SJSA1 (cell line): ENCODE measurements at regions not wholly inside any gene's neighbourhood (a gene's known extent, or its start where the extent isn't known, plus 50 kb on each side); places are given as distances from the start of the nearest gene placed in this dataset.

Experiments
- DNase-seq, 2 experiments: peaks; one replicate each; pipeline ENCODE4 v3.0.0-alpha.2; 2015 to 2020; ENCODE audit warnings: low spot score in 2 of 2, low read depth in 1 of 2
- H3K27ac ChIP-seq: fragments of 250-450 bp; sonication (Bioruptor Pico); 2 replicates; pipeline ENCODE4 v1.5.1; 2020; ENCODE audit warnings: mild to moderate bottlenecking, moderate library complexity
- H3K27me3 ChIP-seq: fragments of 250-450 bp; sonication (Bioruptor Pico); replicated peaks from 2 replicates; pipeline ENCODE4 v1.5.1; 2020; ENCODE audit warnings: mild to moderate bottlenecking, moderate library complexity
- H3K36me3 ChIP-seq: fragments of 250-450 bp; sonication (Bioruptor Pico); 2 replicates; pipeline ENCODE4 v1.5.1; 2020; ENCODE audit warnings: mild to moderate bottlenecking
- H3K4me1 ChIP-seq: fragments of 250-450 bp; sonication (Bioruptor Pico); replicated peaks from 2 replicates; pipeline ENCODE4 v1.6.1; 2021; ENCODE audit warnings: mild to moderate bottlenecking
- H3K4me3 ChIP-seq: fragments of 250-450 bp; sonication (Bioruptor Pico); 2 replicates; pipeline ENCODE4 v1.5.1; 2020; ENCODE audit warnings: mild to moderate bottlenecking
- H3K9me3 ChIP-seq: fragments of 250-450 bp; sonication (Bioruptor Pico); replicated peaks from 2 replicates; pipeline ENCODE4 v1.5.1; 2020; ENCODE audit warnings: mild to moderate bottlenecking

GRCh38 chr22:49112661-49113626 is 714.7 kb downstream of the BRD1 start:
- Histone ChIP-seq H3K27me3 (no peaks in the 10 kb centered on the region), H3K9me3 (peaks cover 19% of the 10 kb centered on the region), H3K27ac (no peak overlapping the region), H3K4me3 (no peak overlapping the region), H3K36me3 (no peaks in the 10 kb centered on the region), H3K4me1 (no peaks in the 10 kb centered on the region)
- no peak for DNase-seq

GRCh38 chr22:49112176-49112575 is 715.5 kb downstream of the BRD1 start:
- no peak for DNase-seq
- Histone ChIP-seq H3K36me3 (no peaks in the 10 kb centered on the region), H3K4me1 (no peaks in the 10 kb centered on the region), H3K27me3 (no peaks in the 10 kb centered on the region), H3K27ac (no peak overlapping the region), H3K4me3 (no peak overlapping the region), H3K9me3 (peaks cover 26% of the 10 kb centered on the region)

DNA sequence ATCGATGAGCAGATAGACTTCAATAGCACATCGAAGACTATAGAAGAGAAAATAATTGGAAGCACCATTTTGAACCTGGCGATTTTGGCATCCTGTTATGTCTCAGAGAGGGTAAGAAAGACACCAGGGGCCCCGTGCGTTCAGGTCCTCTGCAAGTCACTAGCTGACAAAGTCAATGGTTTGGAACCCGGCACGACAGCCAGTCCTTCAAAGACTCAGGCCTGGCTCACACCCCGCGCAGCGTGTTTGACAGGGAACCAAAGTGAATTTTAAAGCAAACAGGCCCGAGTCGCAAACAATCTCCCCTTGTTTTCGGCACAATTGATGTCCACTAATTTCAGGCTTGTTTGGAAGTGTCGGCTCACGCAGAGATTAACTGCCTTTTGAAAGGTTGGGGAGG is 716.6 kb downstream of the BRD1 start:
- Histone ChIP-seq H3K9me3 (peaks cover 22% of the 10 kb centered on the region), H3K4me3 (no peak overlapping the region), H3K4me1 (no peaks in the 10 kb centered on the region), H3K27me3 (no peaks in the 10 kb centered on the region), H3K36me3 (no peaks in the 10 kb centered on the region), H3K27ac (no peak overlapping the region)
- no peak for DNase-seq

- H3K27ac ChIP-seq: no peak overlapping the region
- no peaks in the 10 kb centered on the region for H3K36me3 ChIP-seq
- H3K27me3 ChIP-seq: no peaks in the 10 kb centered on the region
- H3K4me3 ChIP-seq: no peak overlapping the region
- peaks cover 14% of the 10 kb centered on the region for H3K9me3 ChIP-seq
- no peak for DNase-seq
- H3K4me1 ChIP-seq: no peaks in the 10 kb centered on the region
Observed at GRCh38 chr22:49108636-49109315, 718.9 kb downstream of the BRD1 start.

DNA sequence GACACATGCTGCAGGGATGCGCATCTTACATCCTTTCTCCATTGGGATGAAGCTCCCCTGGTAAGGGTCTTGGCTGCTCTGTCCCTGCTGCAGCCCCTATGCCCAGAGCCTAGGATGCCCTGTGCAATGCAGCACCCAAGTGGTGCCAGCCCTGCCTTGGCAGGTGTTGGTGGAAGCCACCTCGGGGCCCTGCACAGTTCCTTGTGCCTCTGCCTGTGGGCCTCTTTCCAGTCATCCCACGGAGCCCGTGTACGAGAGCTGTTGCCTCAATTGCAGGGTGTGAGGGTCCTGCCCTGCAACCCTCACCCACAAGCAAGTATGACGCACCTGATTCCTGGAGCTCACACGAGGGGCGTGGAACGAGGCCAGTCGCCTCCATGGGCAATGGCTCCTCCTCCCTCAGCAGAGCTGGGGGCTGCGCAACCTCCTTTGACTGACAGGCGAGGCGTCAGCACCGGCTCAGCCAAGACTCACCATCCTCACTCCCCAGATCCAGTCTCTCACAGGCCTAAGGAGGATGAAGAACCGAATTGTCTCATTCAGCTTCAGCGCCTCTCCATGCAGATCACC is 719.6 kb downstream of the BRD1 start:
- H3K9me3 ChIP-seq: peaks cover 8% of the 10 kb centered on the region

DNA sequence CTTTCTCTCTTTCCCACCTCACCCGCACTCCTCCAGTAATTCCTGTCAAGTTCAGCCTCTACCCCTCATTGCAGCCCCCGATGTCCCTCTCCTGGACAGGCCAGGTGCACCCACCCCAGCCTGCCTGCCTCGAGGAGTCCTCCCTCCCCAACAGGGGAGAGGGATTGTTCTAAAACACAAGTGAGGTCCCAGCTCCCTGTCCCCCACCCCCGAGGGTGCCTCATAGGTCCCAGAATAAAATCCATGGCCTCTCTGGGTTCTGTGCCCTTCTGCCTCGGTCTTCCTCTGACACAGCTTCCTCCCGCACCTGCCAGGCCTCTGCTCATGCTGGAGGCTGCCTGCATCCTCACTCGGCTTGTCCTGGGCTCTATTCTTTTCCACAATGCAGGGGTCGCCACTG is 720.1 kb downstream of the BRD1 start:
- DNase-seq: no peak
- no peak overlapping the region for H3K27ac ChIP-seq
- H3K27me3 ChIP-seq: no peaks in the 10 kb centered on the region
- H3K36me3 ChIP-seq: no peaks in the 10 kb centered on the region
- no peaks in the 10 kb centered on the region for H3K4me1 ChIP-seq
- no peak overlapping the region for H3K4me3 ChIP-seq
- peaks cover 8% of the 10 kb centered on the region for H3K9me3 ChIP-seq

More for the DNA sequence above, 719.6 kb downstream of the BRD1 start:
- H3K4me1 ChIP-seq: no peaks in the 10 kb centered on the region
- no peak for DNase-seq
- H3K27ac ChIP-seq: no peak overlapping the region
- H3K4me3 ChIP-seq: no peak overlapping the region
- no peaks in the 10 kb centered on the region for H3K36me3 ChIP-seq
- no peaks in the 10 kb centered on the region for H3K27me3 ChIP-seq

- no peak for DNase-seq
- Histone ChIP-seq H3K4me3 (no peak overlapping the region), H3K27me3 (no peaks in the 10 kb centered on the region), H3K36me3 (no peaks in the 10 kb centered on the region), H3K9me3 (peaks cover 8% of the 10 kb centered on the region), H3K27ac (no peak overlapping the region), H3K4me1 (no peaks in the 10 kb centered on the region)
Observed at GRCh38 chr22:49106842-49107152, 720.9 kb downstream of the BRD1 start.

GRCh38 chr22:49106096-49106841 is 721.4 kb downstream of the BRD1 start:
- peaks cover 8% of the 10 kb centered on the region for H3K9me3 ChIP-seq
- no peak overlapping the region for H3K4me3 ChIP-seq
- no peak overlapping the region for H3K27ac ChIP-seq
- H3K4me1 ChIP-seq: no peaks in the 10 kb centered on the region
- H3K27me3 ChIP-seq: no peaks in the 10 kb centered on the region
- H3K36me3 ChIP-seq: no peaks in the 10 kb centered on the region
- DNase-seq: no peak

DNA sequence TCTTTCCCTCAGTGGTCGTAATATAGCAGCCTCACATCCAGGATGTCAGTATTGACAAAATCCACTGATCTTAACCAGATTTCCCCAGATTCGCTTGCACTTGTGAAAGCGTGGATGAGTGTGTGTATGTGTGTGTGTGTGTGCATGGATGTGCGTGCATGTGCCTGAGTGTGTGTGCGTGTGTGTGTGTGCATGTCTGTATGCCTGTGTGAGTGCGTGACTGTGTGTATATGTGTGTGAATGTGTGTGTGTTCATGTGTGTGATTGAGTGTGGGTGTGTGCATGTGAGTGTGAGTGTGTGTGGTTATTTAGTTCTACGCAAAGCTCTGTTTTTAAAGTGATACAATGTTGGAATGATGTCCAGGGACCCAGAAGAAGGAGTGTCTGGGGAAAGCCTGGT is 723.2 kb downstream of the BRD1 start:
- Histone ChIP-seq H3K9me3 (peaks cover 10% of the 10 kb centered on the region), H3K36me3 (no peaks in the 10 kb centered on the region), H3K27me3 (no peaks in the 10 kb centered on the region), H3K4me3 (no peak overlapping the region), H3K27ac (no peak overlapping the region), H3K4me1 (no peaks in the 10 kb centered on the region)
- DNase-seq: no peak

DNA sequence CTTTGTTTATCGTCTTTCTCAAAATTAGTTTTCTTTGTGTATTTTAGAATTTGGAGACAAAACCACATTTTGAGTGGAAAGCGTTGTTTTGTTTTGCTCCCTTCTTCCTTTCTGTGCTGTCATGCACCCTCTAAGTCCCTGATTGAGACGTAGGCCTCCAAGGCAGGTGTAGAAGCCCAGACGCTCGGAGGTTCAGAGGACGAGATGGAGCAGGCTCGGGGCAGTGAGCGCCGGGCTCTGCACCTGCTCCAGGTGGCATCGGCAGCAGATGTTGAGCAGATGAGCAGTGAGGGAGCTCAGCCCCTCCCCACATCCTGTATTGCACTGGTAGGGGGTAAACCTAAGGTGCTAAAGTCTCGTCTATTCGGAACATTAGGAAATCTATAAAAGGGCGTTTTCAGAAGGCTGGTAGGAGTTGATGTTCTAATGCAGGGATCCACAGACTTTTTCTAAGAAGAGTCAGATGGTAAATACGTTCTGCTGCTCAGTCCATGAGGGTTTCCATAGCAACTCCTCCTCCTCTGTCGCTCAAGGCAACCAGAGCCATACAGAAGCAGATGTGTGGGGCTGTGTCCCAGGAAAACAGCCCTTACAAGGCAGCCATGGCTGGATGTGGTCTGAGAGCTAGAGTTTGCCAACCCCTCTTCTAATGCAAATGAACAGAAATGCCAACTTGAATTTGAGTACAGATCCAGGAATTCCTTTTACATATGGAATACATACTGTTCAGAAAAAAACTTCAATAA is 724.2 kb downstream of the BRD1 start:
- H3K4me3 ChIP-seq: no peak overlapping the region
- H3K4me1 ChIP-seq: no peaks in the 10 kb centered on the region
- no peaks in the 10 kb centered on the region for H3K27me3 ChIP-seq
- peaks cover 10% of the 10 kb centered on the region for H3K9me3 ChIP-seq
- no peak for DNase-seq
- H3K36me3 ChIP-seq: no peaks in the 10 kb centered on the region
- H3K27ac ChIP-seq: no peak overlapping the region

DNA sequence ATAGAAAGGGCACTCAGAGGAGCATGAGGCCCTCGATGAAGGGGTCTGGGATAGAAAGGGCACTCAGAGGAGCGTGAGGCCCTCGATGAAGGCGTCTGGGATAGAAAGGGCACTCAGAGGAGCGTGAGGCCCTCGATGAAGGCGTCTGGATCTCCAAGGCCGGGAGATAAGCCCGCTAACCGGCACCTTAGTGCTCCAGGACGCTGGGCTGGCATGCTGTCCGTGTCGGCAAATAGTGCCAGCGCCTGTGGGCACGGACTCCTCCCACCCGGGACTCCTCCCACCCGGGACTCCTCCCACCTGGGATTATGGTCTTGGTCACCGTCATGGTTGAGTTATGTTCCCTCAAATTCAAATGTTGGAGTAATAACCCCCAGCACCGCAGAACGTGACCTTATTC is 725.3 kb downstream of the BRD1 start:
- no peak for DNase-seq
- peaks cover 4% of the 10 kb centered on the region; the same call in 1 of the 2 replicates for H3K9me3 ChIP-seq

DNA sequence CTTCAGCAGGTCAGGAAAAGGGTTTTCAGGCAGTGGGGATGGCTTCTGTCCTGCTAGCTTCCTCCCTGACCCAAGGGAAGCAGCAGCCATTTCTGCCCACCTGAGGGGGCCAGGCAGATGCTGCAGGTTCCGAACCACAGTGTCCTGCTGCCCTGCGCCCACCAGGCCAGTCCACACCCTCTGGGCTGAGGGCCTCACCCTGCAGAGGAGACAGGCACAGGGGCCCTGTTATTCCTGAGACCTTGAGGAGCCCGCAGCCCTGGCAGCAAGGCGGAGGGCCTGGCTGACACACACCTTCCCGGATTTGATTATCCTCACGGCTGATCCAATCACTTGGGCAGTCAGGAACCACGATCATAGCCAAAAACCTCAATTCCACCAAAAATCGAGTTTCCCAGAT is 725.8 kb downstream of the BRD1 start:
- no peak for DNase-seq
- Histone ChIP-seq H3K4me1 (no peaks in the 10 kb centered on the region), H3K36me3 (no peaks in the 10 kb centered on the region), H3K27ac (no peak overlapping the region), H3K4me3 (no peak overlapping the region), H3K9me3 (peaks cover 3% of the 10 kb centered on the region; the same call in 1 of the 2 replicates), H3K27me3 (no peaks in the 10 kb centered on the region)

More for the DNA sequence above, 725.3 kb downstream of the BRD1 start:
- Histone ChIP-seq H3K4me3 (no peak overlapping the region), H3K27ac (no peak overlapping the region), H3K4me1 (no peaks in the 10 kb centered on the region), H3K27me3 (no peaks in the 10 kb centered on the region), H3K36me3 (no peaks in the 10 kb centered on the region)

- no peak overlapping the region for H3K4me3 ChIP-seq
- H3K36me3 ChIP-seq: no peaks in the 10 kb centered on the region
- H3K27ac ChIP-seq: no peak overlapping the region
- no peaks in the 10 kb centered on the region for H3K4me1 ChIP-seq
- peaks cover 8% of the 10 kb centered on the region; the same call in 1 of the 2 replicates for H3K9me3 ChIP-seq
- no peaks in the 10 kb centered on the region for H3K27me3 ChIP-seq
- DNase-seq: no peak
Observed at GRCh38 chr22:49101225-49101624, 726.4 kb downstream of the BRD1 start.
